ENCODE measurements at regions not wholly inside any gene's neighbourhood (a gene's known extent, or its start where the extent isn't known, plus 50 kb on each side); places are given as distances from the start of the nearest gene placed in this dataset.

DNA sequence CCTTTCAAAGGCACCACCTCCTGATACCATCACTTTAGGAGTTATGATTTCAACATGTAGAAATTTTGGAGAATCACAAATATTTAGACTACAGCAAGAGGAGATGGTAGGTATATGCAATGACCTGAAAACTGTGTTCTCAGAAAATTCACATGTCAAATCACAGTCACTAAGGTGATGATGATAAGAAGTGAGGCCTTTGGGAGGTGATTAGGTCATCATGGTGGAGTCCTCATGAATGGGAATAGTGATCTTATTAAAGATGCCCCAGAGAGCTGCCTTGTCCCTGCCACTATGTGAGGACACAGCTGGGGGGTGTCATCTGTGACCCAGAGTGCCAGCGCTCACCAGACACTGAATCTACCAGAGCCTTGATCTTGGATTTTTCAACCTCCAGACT is 513.5 kb upstream of the TUSC1 start:
- no peak for TF ChIP-seq CTCF (IDR thresholded peaks at IDR 0.05)
- TF ChIP-seq POLR2A (IDR thresholded peaks at IDR 0.05) = no peak

Measured in breast epithelium (tissue), 3 donors.